Left lung (tissue), 4 donors: ENCODE measurements at regions not wholly inside any gene's neighbourhood (a gene's known extent, or its start where the extent isn't known, plus 50 kb on each side); places are given as distances from the start of the nearest gene placed in this dataset.

Experiments
- ATAC-seq: fragments of 200-7000 bp; cut with Tn5 transposase; one replicate; pipeline ENCODE4 v1.9.1; 2020; ENCODE audit warnings: moderate library complexity
- DNase-seq, 4 donors: peaks; one replicate each; pipeline ENCODE4 v3.0.0-alpha.2; 2013 to 2020
- H3K27ac ChIP-seq, 2 donors: fragments of 200-600 bp; sonication (generic) in 1 of 2; one replicate each; pipeline versions ENCODE4 v1.5.0 to v1.8.0; 2020 to 2021
- H3K27me3 ChIP-seq, 2 donors: fragments of 200-600 bp; sonication (generic) in 1 of 2; one replicate each; pipeline versions ENCODE4 v1.5.0 to v1.8.0; 2020 to 2021
- H3K36me3 ChIP-seq, 2 donors: fragments of 200-600 bp; sonication (generic) in 1 of 2; one replicate each; pipeline versions ENCODE4 v1.5.0 to v1.8.0; 2020 to 2021
- H3K4me1 ChIP-seq, 2 donors: fragments of 200-600 bp; one replicate each; pipeline ENCODE4 v1.8.0; 2021
- H3K4me3 ChIP-seq, 2 donors: fragments of 200-600 bp; sonication (generic) in 1 of 2; one replicate each; pipeline versions ENCODE4 v1.5.0 to v1.8.0; 2020 to 2021; ENCODE audit warnings: mild to moderate bottlenecking in 1 of 2
- H3K9me3 ChIP-seq, 2 donors: fragments of 200-600 bp; sonication (generic) in 1 of 2; one replicate each; pipeline versions ENCODE4 v1.5.0 to v1.8.0; 2020 to 2021
- intact Hi-C, 2 donors: fragments of 100-400 bp; cut with DNase I; formaldehyde crosslinking; loops; one replicate each; pipeline versions ENCODE4 v1.11.2 to v1.14.2; 2022
- TF ChIP-seq, protein P1 (sequence below), 2 donors: fragments of 200-600 bp; sonication (generic) in 1 of 2; IDR thresholded peaks; one replicate each; pipeline versions ENCODE4 v1.5.0 to v1.8.0; 2021; ENCODE audit warnings: antibody characterized with exemption in 2 of 2
- donor health status: DM: no; HTN: yes; CAD: no.
- donor health status: DM: no; HTN: no; CAD: no.

DNA sequence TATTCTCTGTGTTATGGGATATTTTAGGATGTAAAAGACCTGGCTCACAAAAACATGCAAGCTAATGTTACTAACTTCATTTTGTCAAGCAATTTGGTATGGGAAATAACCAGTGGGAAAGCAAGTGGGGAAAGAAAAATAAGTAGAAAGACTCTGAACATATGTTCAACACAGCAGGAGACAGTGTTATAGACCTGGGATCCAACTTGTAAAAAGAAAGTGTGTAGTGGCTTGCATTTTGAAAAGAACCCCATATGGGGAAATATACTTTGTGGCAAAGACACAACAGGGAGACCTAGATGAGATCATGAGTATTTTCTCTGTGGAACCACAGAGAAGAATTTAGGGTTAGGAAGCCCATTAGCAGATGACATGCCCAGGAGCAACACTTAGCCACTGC lies 212.7 kb upstream of the NRIP1 start:
- ATAC-seq (no peak), DNase-seq (no peak)
- TF ChIP-seq, protein P1, sequence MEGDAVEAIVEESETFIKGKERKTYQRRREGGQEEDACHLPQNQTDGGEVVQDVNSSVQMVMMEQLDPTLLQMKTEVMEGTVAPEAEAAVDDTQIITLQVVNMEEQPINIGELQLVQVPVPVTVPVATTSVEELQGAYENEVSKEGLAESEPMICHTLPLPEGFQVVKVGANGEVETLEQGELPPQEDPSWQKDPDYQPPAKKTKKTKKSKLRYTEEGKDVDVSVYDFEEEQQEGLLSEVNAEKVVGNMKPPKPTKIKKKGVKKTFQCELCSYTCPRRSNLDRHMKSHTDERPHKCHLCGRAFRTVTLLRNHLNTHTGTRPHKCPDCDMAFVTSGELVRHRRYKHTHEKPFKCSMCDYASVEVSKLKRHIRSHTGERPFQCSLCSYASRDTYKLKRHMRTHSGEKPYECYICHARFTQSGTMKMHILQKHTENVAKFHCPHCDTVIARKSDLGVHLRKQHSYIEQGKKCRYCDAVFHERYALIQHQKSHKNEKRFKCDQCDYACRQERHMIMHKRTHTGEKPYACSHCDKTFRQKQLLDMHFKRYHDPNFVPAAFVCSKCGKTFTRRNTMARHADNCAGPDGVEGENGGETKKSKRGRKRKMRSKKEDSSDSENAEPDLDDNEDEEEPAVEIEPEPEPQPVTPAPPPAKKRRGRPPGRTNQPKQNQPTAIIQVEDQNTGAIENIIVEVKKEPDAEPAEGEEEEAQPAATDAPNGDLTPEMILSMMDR (IDR thresholded peaks at IDR 0.05): no peak
- Histone ChIP-seq H3K27me3 (no peaks in the 10 kb centered on the region), H3K9me3 (peaks cover 0 to 5% of the 10 kb centered on the region in 2 donors), H3K36me3 (no peaks in the 10 kb centered on the region), H3K4me1 (no peaks in the 10 kb centered on the region), H3K4me3 (no peak overlapping the region), H3K27ac (no peak overlapping the region)
- intact Hi-C loops: no loop called here

- Histone ChIP-seq H3K27ac (no peak overlapping the region), H3K36me3 (no peaks in the 10 kb centered on the region), H3K4me3 (no peak overlapping the region), H3K27me3 (no peaks in the 10 kb centered on the region), H3K4me1 (no peaks in the 10 kb centered on the region), H3K9me3 (peaks cover 0 to 5% of the 10 kb centered on the region in 2 donors)
- intact Hi-C loops: no loop called here
- TF ChIP-seq, protein P1 (IDR thresholded peaks at IDR 0.05): no peak
- no peak for ATAC-seq
- DNase-seq: no peak
Observed at GRCh38 chr21:15278279-15278678, 213.5 kb upstream of the NRIP1 start.

DNA sequence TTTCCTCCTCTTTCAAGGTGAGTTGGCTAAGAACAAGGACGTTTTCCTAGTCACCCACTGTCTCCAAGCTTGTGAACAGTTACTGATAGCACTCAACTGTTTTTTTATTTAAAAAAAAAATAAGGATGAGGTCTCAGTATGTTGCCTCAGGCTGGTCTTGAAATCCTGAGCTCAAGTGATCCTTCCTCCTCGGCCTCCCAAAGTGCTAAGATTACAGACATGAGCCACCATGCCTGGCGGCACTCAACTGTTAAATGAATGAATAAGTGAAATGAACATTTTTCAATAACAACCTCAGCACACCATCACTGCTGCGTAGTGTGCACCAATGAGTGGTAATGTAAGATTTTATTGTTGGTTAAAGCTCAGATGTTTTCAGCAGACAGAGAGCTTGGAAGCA lies 214.1 kb upstream of the NRIP1 start:
- Histone ChIP-seq H3K36me3 (no peaks in the 10 kb centered on the region), H3K4me1 (no peaks in the 10 kb centered on the region), H3K27me3 (no peaks in the 10 kb centered on the region), H3K27ac (no peak overlapping the region), H3K4me3 (no peak overlapping the region), H3K9me3 (peaks cover 0 to 5% of the 10 kb centered on the region in 2 donors)
- TF ChIP-seq, protein P1 (IDR thresholded peaks at IDR 0.05): no peak
- no peak for ATAC-seq
- intact Hi-C loops: no loop called here
- no peak for DNase-seq

- intact Hi-C loops: no loop called here
- H3K4me3 ChIP-seq: no peak overlapping the region
Observed at GRCh38 chr21:15279482-15279881, 214.7 kb upstream of the NRIP1 start.

DNA sequence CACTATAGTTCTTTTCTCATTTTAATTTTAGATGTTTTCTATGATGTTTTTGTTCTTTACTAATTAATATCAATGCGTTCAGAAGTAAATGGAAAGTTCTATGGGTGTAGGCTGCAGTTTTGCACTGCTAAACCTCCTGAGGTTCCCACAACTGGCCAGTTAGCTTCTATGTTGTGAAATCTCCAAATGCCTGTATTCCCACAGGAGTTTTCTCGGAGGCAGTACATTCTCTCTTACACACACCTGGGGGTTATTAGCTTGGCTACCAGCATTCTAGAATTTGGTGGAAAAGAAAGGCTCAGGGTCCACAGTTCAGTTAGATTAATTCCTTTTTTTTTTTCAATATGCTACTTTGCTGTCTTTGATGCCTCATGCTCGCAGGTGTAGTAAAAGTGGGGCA lies 216.9 kb upstream of the NRIP1 start:
- intact Hi-C loops: no loop called here
- Histone ChIP-seq H3K27me3 (no peaks in the 10 kb centered on the region), H3K4me3 (no peak overlapping the region), H3K27ac (no peak overlapping the region), H3K36me3 (no peaks in the 10 kb centered on the region), H3K4me1 (no peaks in the 10 kb centered on the region), H3K9me3 (peaks cover 0 to 5% of the 10 kb centered on the region in 2 donors)
- TF ChIP-seq, protein P1 (IDR thresholded peaks at IDR 0.05): no peak
- no peak for ATAC-seq
- DNase-seq: no peak

More at GRCh38 chr21:15279482-15279881, 214.7 kb upstream of the NRIP1 start:
- Histone ChIP-seq H3K9me3 (peaks cover 0 to 5% of the 10 kb centered on the region in 2 donors), H3K4me1 (no peaks in the 10 kb centered on the region), H3K27ac (no peak overlapping the region), H3K36me3 (no peaks in the 10 kb centered on the region), H3K27me3 (no peaks in the 10 kb centered on the region)
- ATAC-seq: no peak
- TF ChIP-seq, protein P1 (IDR thresholded peaks at IDR 0.05): no peak
- no peak for DNase-seq
